K562 (cell line): ENCODE measurements at regions not wholly inside any gene's neighbourhood (a gene's known extent, or its start where the extent isn't known, plus 50 kb on each side); places are given as distances from the start of the nearest gene placed in this dataset.
A peak's percentile ranks its signal among the peaks of the same experiment; 100 is the strongest.

Experiments
- ARID1B ChIP-seq: fragments of 450-650 bp; IDR thresholded peaks from 2 replicates; pipeline ENCODE4 v1.6.1; 2016; ENCODE audit warnings: antibody characterized with exemption, mild to moderate bottlenecking, inconsistent platforms
- CBX1 ChIP-seq: sonication (generic); IDR thresholded peaks from 2 replicates; pipeline ENCODE4 v1.6.1; 2016; ENCODE audit warnings: antibody characterized with exemption, low read depth, mild to moderate bottlenecking
- CBX8 ChIP-seq: fragments of 200-600 bp; sonication (generic); IDR thresholded peaks from 2 replicates; pipeline ENCODE4 v1.6.1; 2012; ENCODE audit warnings: borderline replicate concordance, mixed run types, low read depth, mild to moderate bottlenecking, moderate library complexity, mixed read lengths, low read length, control low read depth, inconsistent platforms; ENCODE audit not compliant: poor library complexity, severe bottlenecking; ENCODE audit errors: extremely low read depth
- ESRRA ChIP-seq: fragments of 450-650 bp; IDR thresholded peaks from 2 replicates; pipeline ENCODE4 v1.6.1; 2014; ENCODE audit warnings: low read depth, mild to moderate bottlenecking, moderate library complexity, borderline replicate concordance
- FIP1L1 ChIP-seq: fragments of 200-400 bp; formaldehyde crosslinking; IDR thresholded peaks from 2 replicates; pipeline ENCODE4 v1.6.1; 2018; ENCODE audit warnings: mild to moderate bottlenecking, low read depth, low read length; ENCODE audit not compliant: poor library complexity, severe bottlenecking
- IRF2 ChIP-seq: sonication (generic); formaldehyde crosslinking; IDR thresholded peaks from 2 replicates; pipeline ENCODE4 v1.8.1; 2022; ENCODE audit warnings: mild to moderate bottlenecking, missing genetic modification reagents
- KAT8 ChIP-seq: fragments of 450-650 bp; IDR thresholded peaks from 2 replicates; pipeline ENCODE4 v1.6.1; 2016; ENCODE audit warnings: low read depth, mild to moderate bottlenecking
- MIER1 ChIP-seq: fragments of 450-650 bp; IDR thresholded peaks from 2 replicates; pipeline ENCODE4 v1.6.1; 2016; ENCODE audit warnings: antibody characterized with exemption, mild to moderate bottlenecking, low read depth
- POLR2H ChIP-seq: IDR thresholded peaks from 2 replicates; pipeline ENCODE4 v1.6.1; 2016; ENCODE audit warnings: missing genetic modification characterization, low read depth, mild to moderate bottlenecking, control low read depth, missing compliant biosample characterization, moderate library complexity
- POU5F1 ChIP-seq: fragments of 150-350 bp; IDR thresholded peaks from 2 replicates; pipeline ENCODE4 v1.6.1; 2014; ENCODE audit warnings: borderline replicate concordance, low read length, low read depth, mild to moderate bottlenecking; ENCODE audit not compliant: partially characterized antibody
- RFX7 ChIP-seq: fragments of 250-450 bp; sonication (Bioruptor Pico); IDR thresholded peaks from 2 replicates; pipeline ENCODE4 v1.5.1; 2021; ENCODE audit warnings: mild to moderate bottlenecking
- ZC3H8 ChIP-seq: fragments of 450-650 bp; IDR thresholded peaks from 2 replicates; pipeline ENCODE4 v1.6.1; 2017
- ZNF143 ChIP-seq: sonication (generic); formaldehyde crosslinking; IDR thresholded peaks from 2 replicates; pipeline ENCODE4 v1.9.0; 2022; ENCODE audit warnings: mild to moderate bottlenecking, missing genetic modification reagents
- ZNF41 ChIP-seq: fragments of 250-450 bp; sonication (Bioruptor Pico); conservative IDR thresholded peaks from 2 replicates; pipeline ENCODE4 v1.4.0; 2020; ENCODE audit warnings: mild to moderate bottlenecking
- TF ChIP-seq, protein P1 (sequence below): fragments of 450-650 bp; IDR thresholded peaks from one replicate; pipeline ENCODE4 v1.6.1; 2018; ENCODE audit warnings: mild to moderate bottlenecking, moderate library complexity; ENCODE audit not compliant: partially characterized antibody
- TF ChIP-seq, protein P2 (sequence below): IDR thresholded peaks from 2 replicates; pipeline ENCODE4 v1.6.1; 2016; ENCODE audit warnings: missing genetic modification characterization, missing compliant biosample characterization
- TF ChIP-seq, protein P3 (sequence below): fragments of 450-650 bp; IDR thresholded peaks from 2 replicates; pipeline ENCODE4 v1.6.1; 2016; ENCODE audit warnings: mild to moderate bottlenecking
- TF ChIP-seq, protein P4 (sequence below): fragments of 450-650 bp; formaldehyde crosslinking; IDR thresholded peaks from 2 replicates; pipeline ENCODE4 v1.4.0; 2020; ENCODE audit warnings: mild to moderate bottlenecking, moderate library complexity
- TF ChIP-seq, protein P5 (sequence below): sonication (generic); formaldehyde crosslinking; IDR thresholded peaks from 2 replicates; pipeline ENCODE4 v1.8.1; 2023; ENCODE audit warnings: mild to moderate bottlenecking, missing genetic modification reagents

DNA sequence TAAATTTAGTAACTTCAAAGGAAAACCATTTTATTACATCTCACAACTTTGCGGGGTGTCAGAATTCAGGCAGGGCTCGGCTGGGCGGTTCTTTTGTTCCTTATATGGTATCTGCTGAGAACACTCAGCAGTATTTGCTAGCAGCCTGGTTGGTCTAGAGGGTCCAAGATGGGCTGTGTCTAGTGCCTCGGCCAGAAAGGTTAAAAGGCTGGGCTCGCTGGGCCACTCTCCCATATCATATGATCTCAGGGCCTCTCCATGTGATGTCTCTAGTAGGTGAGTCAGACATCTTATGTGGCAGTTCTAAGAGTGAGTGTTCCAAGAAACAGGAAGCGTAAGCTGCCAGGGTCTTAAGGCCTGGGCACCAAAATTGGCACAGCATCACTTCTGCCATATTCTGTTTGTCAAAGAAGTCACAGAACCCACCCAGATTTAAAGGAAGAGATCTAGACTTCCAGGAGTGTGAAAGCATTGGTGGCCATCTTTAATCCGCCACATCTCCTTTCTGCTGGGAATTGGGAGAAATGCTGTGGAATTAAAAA is 100.9 kb upstream of the ATP6AP2 start (continued):
- no peak for TF ChIP-seq POU5F1
- no peak for TF ChIP-seq RFX7
- no peak for TF ChIP-seq POLR2H
- no peak for TF ChIP-seq KAT8
- TF ChIP-seq IRF2 (CRISPR knock-in tag), result no peak
- TF ChIP-seq FIP1L1, result no peak
- no peak for TF ChIP-seq CBX8
- no peak for TF ChIP-seq ESRRA
- TF ChIP-seq, protein P1, sequence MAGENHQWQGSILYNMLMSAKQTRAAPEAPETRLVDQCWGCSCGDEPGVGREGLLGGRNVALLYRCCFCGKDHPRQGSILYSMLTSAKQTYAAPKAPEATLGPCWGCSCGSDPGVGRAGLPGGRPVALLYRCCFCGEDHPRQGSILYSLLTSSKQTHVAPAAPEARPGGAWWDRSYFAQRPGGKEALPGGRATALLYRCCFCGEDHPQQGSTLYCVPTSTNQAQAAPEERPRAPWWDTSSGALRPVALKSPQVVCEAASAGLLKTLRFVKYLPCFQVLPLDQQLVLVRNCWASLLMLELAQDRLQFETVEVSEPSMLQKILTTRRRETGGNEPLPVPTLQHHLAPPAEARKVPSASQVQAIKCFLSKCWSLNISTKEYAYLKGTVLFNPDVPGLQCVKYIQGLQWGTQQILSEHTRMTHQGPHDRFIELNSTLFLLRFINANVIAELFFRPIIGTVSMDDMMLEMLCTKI, result no peak
- TF ChIP-seq MIER1, result no peak
- TF ChIP-seq, protein P2, sequence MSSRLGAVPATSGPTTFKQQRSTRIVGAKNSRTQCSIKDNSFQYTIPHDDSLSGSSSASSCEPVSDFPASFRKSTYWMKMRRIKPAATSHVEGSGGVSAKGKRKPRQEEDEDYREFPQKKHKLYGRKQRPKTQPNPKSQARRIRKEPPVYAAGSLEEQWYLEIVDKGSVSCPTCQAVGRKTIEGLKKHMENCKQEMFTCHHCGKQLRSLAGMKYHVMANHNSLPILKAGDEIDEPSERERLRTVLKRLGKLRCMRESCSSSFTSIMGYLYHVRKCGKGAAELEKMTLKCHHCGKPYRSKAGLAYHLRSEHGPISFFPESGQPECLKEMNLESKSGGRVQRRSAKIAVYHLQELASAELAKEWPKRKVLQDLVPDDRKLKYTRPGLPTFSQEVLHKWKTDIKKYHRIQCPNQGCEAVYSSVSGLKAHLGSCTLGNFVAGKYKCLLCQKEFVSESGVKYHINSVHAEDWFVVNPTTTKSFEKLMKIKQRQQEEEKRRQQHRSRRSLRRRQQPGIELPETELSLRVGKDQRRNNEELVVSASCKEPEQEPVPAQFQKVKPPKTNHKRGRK (tag), result no peak
- TF ChIP-seq ARID1B, result peak; percentile 49; the same call in 1 of the 2 replicates
- TF ChIP-seq CBX1, result no peak
- TF ChIP-seq ZC3H8, result no peak
- TF ChIP-seq, protein P3, sequence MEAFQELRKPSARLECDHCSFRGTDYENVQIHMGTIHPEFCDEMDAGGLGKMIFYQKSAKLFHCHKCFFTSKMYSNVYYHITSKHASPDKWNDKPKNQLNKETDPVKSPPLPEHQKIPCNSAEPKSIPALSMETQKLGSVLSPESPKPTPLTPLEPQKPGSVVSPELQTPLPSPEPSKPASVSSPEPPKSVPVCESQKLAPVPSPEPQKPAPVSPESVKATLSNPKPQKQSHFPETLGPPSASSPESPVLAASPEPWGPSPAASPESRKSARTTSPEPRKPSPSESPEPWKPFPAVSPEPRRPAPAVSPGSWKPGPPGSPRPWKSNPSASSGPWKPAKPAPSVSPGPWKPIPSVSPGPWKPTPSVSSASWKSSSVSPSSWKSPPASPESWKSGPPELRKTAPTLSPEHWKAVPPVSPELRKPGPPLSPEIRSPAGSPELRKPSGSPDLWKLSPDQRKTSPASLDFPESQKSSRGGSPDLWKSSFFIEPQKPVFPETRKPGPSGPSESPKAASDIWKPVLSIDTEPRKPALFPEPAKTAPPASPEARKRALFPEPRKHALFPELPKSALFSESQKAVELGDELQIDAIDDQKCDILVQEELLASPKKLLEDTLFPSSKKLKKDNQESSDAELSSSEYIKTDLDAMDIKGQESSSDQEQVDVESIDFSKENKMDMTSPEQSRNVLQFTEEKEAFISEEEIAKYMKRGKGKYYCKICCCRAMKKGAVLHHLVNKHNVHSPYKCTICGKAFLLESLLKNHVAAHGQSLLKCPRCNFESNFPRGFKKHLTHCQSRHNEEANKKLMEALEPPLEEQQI, result no peak
- TF ChIP-seq, protein P4, sequence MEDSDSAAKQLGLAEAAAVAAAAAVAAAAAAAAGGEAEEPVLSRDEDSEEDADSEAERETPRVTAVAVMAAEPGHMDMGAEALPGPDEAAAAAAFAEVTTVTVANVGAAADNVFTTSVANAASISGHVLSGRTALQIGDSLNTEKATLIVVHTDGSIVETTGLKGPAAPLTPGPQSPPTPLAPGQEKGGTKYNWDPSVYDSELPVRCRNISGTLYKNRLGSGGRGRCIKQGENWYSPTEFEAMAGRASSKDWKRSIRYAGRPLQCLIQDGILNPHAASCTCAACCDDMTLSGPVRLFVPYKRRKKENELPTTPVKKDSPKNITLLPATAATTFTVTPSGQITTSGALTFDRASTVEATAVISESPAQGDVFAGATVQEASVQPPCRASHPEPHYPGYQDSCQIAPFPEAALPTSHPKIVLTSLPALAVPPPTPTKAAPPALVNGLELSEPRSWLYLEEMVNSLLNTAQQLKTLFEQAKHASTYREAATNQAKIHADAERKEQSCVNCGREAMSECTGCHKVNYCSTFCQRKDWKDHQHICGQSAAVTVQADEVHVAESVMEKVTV, result no peak
- TF ChIP-seq ZNF41 (CRISPR knock-in tag), result no peak
- TF ChIP-seq, protein P5, sequence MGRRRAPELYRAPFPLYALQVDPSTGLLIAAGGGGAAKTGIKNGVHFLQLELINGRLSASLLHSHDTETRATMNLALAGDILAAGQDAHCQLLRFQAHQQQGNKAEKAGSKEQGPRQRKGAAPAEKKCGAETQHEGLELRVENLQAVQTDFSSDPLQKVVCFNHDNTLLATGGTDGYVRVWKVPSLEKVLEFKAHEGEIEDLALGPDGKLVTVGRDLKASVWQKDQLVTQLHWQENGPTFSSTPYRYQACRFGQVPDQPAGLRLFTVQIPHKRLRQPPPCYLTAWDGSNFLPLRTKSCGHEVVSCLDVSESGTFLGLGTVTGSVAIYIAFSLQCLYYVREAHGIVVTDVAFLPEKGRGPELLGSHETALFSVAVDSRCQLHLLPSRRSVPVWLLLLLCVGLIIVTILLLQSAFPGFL (CRISPR knock-in tag), result no peak
- TF ChIP-seq ZNF143 (CRISPR knock-in tag), result no peak
